IMR-90 (cell line): ENCODE measurements at regions not wholly inside any gene's neighbourhood (a gene's known extent, or its start where the extent isn't known, plus 50 kb on each side); places are given as distances from the start of the nearest gene placed in this dataset.

Experiments used
- CTCF ChIP-seq: conservative IDR thresholded peaks from 2 replicates; pipeline ENCODE4 v1.5.1; 2012; ENCODE audit warnings: mild to moderate bottlenecking, low read depth, low read length, improper control_type of control experiment
- FOS ChIP-seq: fragments of 150-350 bp; IDR thresholded peaks from 2 replicates; pipeline ENCODE4 v1.6.1; 2016; ENCODE audit warnings: low read depth, low read length
- MAFK ChIP-seq: IDR thresholded peaks from 2 replicates; pipeline ENCODE4 v1.6.1; 2012; ENCODE audit warnings: low read depth, low read length, improper control_type of control experiment
- RAD21 ChIP-seq: IDR thresholded peaks from 2 replicates; pipeline ENCODE4 v1.6.1; 2012; ENCODE audit warnings: low read length, improper control_type of control experiment
- USF2 ChIP-seq: fragments of 150-350 bp; IDR thresholded peaks from 2 replicates; pipeline ENCODE4 v1.6.1; 2017; ENCODE audit warnings: mild to moderate bottlenecking, antibody characterized with exemption, low read length, low read depth
- TF ChIP-seq, protein P1 (sequence below): fragments of 150-350 bp; IDR thresholded peaks from 2 replicates; pipeline ENCODE4 v1.6.1; 2016; ENCODE audit warnings: low read depth, mild to moderate bottlenecking, low read length, moderate library complexity, borderline replicate concordance

- no peak for TF ChIP-seq MAFK
- TF ChIP-seq CTCF: no peak
- no peak for TF ChIP-seq RAD21
- TF ChIP-seq, protein P1, sequence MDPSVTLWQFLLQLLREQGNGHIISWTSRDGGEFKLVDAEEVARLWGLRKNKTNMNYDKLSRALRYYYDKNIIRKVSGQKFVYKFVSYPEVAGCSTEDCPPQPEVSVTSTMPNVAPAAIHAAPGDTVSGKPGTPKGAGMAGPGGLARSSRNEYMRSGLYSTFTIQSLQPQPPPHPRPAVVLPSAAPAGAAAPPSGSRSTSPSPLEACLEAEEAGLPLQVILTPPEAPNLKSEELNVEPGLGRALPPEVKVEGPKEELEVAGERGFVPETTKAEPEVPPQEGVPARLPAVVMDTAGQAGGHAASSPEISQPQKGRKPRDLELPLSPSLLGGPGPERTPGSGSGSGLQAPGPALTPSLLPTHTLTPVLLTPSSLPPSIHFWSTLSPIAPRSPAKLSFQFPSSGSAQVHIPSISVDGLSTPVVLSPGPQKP: no peak
- no peak for TF ChIP-seq USF2
- no peak for TF ChIP-seq FOS
These were observed 123.8 kb upstream of the ZNF91 start for GRCh38 chr19:23519031-23519430.
